GM23338 (cell line): ENCODE measurements at regions not wholly inside any gene's neighbourhood (a gene's known extent, or its start where the extent isn't known, plus 50 kb on each side); places are given as distances from the start of the nearest gene placed in this dataset.
"Not testable (repeated sequence)": the region's sequence is repeated elsewhere in the genome, so short reads cannot be mapped to it uniquely, and the experiment has no call there.

Experiments used
- CREB1 ChIP-seq: fragments of 250-450 bp; sonication (Bioruptor Pico); IDR thresholded peaks from 2 replicates; pipeline ENCODE4 v1.5.0; 2020; ENCODE audit warnings: low read depth, mild to moderate bottlenecking, moderate library complexity
- CTCF ChIP-seq, 2 experiments: fragments of 200-600 bp in 1 of 2; sonication (generic) in 1 of 2; conservative IDR thresholded peaks; 2 replicates each; pipeline versions ENCODE4 v1.5.1 to v1.6.1; 2016 to 2017; ENCODE audit warnings: antibody characterized with exemption in 2 of 2, low read depth in 2 of 2, mild to moderate bottlenecking in 2 of 2, moderate library complexity in 1 of 2
- ETS1 ChIP-seq: IDR thresholded peaks from 2 replicates; pipeline ENCODE4 v1.6.1; 2016; ENCODE audit warnings: antibody characterized with exemption
- EZH2 ChIP-seq: fragments of 200-600 bp; sonication (generic); IDR thresholded peaks from one replicate; pipeline ENCODE4 v1.8.0; 2017; ENCODE audit warnings: antibody characterized with exemption, mild to moderate bottlenecking, low read depth; ENCODE audit not compliant: unreplicated experiment
- EZH2phosphoT487 ChIP-seq: fragments of 200-600 bp; sonication (generic); IDR thresholded peaks from one replicate; pipeline ENCODE4 v1.8.1; 2018; ENCODE audit warnings: antibody characterized with exemption; ENCODE audit not compliant: unreplicated experiment
- JUNB ChIP-seq: IDR thresholded peaks from one replicate; pipeline ENCODE4 v1.6.1; 2016; ENCODE audit warnings: antibody characterized with exemption; ENCODE audit not compliant: unreplicated experiment
- POLR2AphosphoS5 ChIP-seq: IDR thresholded peaks from 2 replicates; pipeline ENCODE4 v1.6.1; 2016; ENCODE audit warnings: antibody characterized with exemption, low read depth
- REST ChIP-seq: IDR thresholded peaks from one replicate; pipeline ENCODE4 v1.6.1; 2018; ENCODE audit warnings: antibody characterized with exemption; ENCODE audit not compliant: unreplicated experiment

GRCh38 chr15:84483859-84484258, 117.0 kb upstream of the ZSCAN2 start:
- TF ChIP-seq CTCF (conservative IDR thresholded peaks at IDR 0.05; ENCODE audit: low read depth in 2 of 2); EZH2; CREB1 (CRISPR knock-in tag); REST; EZH2phosphoT487; POLR2AphosphoS5; JUNB; ETS1: not testable (repeated sequence)
